ACHN (cell line): ENCODE measurements at regions not wholly inside any gene's neighbourhood (a gene's known extent, or its start where the extent isn't known, plus 50 kb on each side); places are given as distances from the start of the nearest gene placed in this dataset.

Experiments used
- DNase-seq: peaks from one replicate; pipeline ENCODE4 v3.0.0-alpha.2; 2015
- in situ Hi-C: cut with HindIII; loops from 2 replicates; pipeline ENCODE4 v1.10.0; 2017; ENCODE audit warnings: low sequenced_read_pairs, low pct_ligation_motif_present, low pct_unique_long_range_greater_than_20kb

GRCh38 chr2:190781604-190782198, 98.9 kb upstream of the GLS start:
- peak; percentile 75 for DNase-seq

DNA sequence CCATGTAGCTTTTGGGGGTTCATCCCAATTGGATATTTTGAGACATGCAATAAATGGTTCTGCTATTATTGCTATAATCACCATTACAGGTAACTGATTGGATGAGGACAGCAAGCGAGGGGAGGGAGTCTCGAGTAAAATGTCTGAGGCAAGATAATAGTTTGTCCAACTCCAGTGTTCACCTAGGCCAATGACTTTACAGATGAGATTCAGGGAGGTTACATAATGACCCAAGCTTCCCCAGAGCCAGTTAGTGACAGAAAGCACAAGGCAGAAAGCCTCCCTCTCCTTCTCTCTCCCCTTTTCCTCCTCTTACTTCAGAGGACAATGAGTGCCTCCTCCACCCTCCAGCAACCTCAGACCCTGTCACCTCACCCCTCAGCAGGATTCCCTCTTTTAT, 98.4 kb upstream of the GLS start:
- in situ Hi-C loops: no loop called here
- DNase-seq: no peak

More at GRCh38 chr2:190781604-190782198, 98.9 kb upstream of the GLS start:
- in situ Hi-C loops: no loop called here

- in situ Hi-C loops: no loop called here
- no peak for DNase-seq
Measured at GRCh38 chr2:190783513-190784263, 96.9 kb upstream of the GLS start.

DNA sequence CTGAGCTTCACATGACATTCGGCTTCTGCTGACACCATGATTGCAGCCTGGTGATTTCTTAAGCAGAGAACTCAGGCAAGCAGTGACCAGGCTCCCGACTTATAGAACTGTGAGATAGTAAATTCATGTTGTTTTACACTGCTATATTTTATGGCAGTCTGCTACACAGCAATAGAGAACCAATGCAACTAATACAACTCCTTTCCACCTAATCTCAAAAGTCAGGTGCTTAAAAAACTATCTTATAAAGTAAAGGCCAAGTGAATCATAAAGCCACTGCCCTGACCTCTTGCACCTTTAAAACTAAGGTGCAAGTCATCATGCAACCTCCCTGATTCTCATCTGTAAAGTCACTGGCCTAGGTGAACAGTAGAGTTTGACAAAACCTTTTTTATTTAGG, 95.3 kb upstream of the GLS start:
- in situ Hi-C loops: no loop called here

GRCh38 chr2:190786404-190787166, 94.0 kb upstream of the GLS start:
- in situ Hi-C loops: no loop called here
- no peak for DNase-seq

More for the DNA sequence above, 95.3 kb upstream of the GLS start:
- DNase-seq: no peak

DNA sequence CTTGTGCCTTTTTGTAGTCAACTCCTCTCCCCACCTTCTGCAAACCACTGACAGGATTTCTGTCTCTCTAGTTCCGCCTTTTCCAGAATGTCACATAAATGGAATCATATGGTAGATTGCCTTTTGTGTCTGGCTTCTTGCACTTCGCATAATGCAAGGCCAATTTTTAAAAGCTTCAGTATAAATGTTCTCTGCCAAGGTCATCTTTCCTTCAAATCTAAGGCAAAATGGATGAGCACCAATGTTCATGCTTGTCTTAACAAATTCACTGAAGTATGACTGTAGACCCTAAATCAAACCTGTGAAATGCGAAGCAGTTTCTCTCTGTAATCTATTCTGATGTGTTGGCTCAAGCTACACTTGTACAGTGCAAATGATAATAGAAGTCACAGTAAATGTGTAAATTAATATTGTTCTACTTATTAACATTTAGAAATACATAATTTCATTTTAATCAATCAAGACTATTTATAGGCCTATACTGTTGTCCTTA, 92.8 kb upstream of the GLS start:
- in situ Hi-C loops: no loop called here
- no peak for DNase-seq

- in situ Hi-C loops: no loop called here
Measured at GRCh38 chr2:190789074-190790004, 91.3 kb upstream of the GLS start.

GRCh38 chr2:190791347-190791975, 89.2 kb upstream of the GLS start:
- in situ Hi-C loops: no loop called here
- peak; percentile 92 for DNase-seq

More at GRCh38 chr2:190789074-190790004, 91.3 kb upstream of the GLS start:
- peak; percentile 68 for DNase-seq

DNA sequence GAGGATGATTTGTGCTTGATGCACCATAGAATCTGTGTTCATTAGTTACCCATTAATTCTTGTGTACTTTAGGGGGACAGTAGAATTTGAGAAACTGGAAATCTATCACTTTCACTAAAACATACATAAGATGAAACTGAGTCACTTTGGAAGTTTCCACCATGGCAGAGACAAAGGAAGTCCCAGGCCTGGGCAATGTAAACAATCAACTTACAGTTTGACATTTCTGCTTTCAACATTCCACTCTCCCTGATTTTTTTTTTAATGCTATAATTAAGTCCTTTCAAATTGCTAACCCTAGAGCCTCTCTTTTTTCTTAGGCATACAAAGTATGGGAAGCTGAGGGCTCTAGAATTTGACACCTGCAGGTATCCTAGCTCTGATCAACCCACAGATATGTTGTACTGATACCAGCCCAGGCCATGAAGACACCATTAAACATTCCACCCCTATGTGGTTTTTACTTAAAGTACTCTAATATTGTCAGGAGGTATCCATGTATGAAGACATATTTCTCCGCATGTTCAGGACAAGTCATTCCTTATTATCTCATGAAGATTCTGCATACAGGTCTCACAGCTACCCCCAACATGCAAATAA, 88.5 kb upstream of the GLS start:
- no peak for DNase-seq
- in situ Hi-C loops: no loop called here

DNA sequence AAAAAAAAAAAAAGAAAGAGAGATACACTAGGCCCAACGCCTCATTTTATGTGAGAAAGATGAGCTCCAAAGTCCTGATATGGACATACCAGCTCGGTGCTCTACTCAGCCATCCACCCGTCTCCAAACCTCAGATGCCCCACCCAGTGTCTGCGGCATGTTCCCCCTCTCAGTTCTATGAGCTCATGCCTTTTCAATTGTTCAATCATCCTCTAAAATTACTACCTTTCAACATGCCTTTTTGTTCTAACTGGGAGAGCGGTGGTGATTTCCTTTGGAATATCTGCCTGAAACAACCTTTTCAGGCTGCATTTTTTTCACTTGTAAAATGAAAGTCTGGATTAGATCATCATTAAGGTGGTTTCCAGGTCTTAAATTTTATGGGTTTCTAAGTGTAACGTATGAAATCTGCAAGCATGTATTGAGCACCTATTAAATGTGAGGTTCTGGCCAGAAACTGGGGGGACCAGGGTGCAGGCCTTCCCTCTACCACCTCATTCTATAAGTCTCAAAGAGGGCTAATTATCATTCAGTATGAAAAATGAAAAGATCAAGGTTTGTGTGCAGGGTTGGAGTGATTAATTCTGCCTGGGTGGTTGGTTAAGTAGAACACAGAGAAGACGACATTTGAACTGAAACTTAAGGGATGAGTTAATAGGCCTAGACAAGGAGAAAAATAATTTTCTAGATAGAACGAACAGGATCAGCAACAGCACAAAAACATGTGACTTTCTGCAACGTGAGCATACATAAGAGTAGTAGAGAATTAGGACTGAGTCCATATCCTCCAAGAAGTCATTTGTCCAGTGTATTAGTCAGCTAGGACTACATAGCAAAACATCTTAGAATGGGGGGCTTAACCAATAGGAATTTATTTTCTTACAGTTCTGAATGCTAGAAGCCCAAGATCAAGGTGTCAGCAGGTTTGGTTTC, 87.4 kb upstream of the GLS start:
- no peak for DNase-seq
- in situ Hi-C loops: no loop called here

DNA sequence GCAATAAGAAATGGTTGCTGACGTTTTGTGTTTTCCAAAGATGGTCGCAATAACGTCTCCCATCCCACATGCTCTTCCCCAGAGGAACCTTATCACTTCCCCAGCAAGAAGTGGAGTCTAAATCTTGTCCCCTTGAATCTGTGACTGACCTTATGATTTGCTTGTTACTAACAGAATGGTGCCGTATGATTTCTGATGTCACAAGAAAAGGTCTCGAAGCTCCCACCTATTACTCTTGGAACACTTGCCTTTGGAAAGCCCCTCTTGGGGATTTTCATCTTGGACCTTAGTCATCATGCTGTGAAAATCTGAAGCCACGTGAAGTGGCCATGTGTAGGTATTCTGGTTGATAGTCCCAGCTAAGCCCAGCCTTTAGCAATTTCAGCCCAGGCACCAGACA, 86.2 kb upstream of the GLS start:
- in situ Hi-C loops: no loop called here
- DNase-seq: no peak

GRCh38 chr2:190794790-190795189, 85.8 kb upstream of the GLS start:
- in situ Hi-C loops: no loop called here
- no peak for DNase-seq

GRCh38 chr2:190795686-190796085, 84.9 kb upstream of the GLS start:
- in situ Hi-C loops: no loop called here
- DNase-seq: no peak

GRCh38 chr2:190799999-190800398, 80.6 kb upstream of the GLS start:
- no peak for DNase-seq
- in situ Hi-C loops: no loop called here

GRCh38 chr2:190800528-190800927, 80.1 kb upstream of the GLS start:
- in situ Hi-C loops: no loop called here
- DNase-seq: no peak

DNA sequence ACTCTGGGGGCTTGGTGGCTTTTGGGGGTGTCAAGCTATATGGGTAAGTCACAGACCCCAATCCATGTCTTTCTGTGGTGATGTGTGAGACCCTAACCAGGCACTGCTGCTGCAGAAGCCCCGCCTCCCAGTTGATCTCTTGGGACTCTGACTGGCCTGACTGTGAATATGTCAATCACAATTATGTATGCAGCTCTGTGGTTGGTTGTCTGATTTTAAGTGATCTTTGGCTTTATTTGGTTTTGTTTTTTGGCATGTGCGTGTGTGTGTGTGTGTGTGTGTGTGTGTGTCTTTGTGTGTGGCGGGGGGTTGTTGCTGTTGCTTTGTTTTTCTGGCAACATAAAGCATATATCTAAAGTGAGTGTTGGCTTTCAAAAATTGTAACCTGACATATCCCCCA, 78.5 kb upstream of the GLS start:
- in situ Hi-C loops: no loop called here
- DNase-seq: no peak
